SU-DHL-6 (cell line): ENCODE measurements at regions not wholly inside any gene's neighbourhood (a gene's known extent, or its start where the extent isn't known, plus 50 kb on each side); places are given as distances from the start of the nearest gene placed in this dataset.

Source experiments
- H2AFZ ChIP-seq: fragments of 200-600 bp; sonication (generic); 2 replicates; pipeline ENCODE4 v1.6.1; 2014; ENCODE audit warnings: low read depth, mild to moderate bottlenecking, moderate library complexity, mixed read lengths, antibody characterized with exemption, low read length; ENCODE audit not compliant: severe bottlenecking
- H3F3A ChIP-seq: fragments of 200-600 bp; shearing (Covaris generic); 2 replicates; pipeline ENCODE4 v1.6.0; 2016; ENCODE audit warnings: antibody characterized with exemption, mild to moderate bottlenecking; ENCODE audit not compliant: insufficient read depth
- H3K27ac ChIP-seq: fragments of 200-600 bp; sonication (generic); 2 replicates; pipeline ENCODE4 v1.5.1; 2016; ENCODE audit warnings: low read depth, mild to moderate bottlenecking, low read length, moderate library complexity, mixed read lengths
- H3K27me3 ChIP-seq: fragments of 200-600 bp; sonication (generic), shearing (Covaris generic); 2 replicates; pipeline ENCODE4 v1.6.0; 2014; ENCODE audit warnings: mild to moderate bottlenecking, low read length
- H3K36me3 ChIP-seq: fragments of 200-600 bp; sonication (generic); 2 replicates; pipeline ENCODE4 v1.6.1; 2014; ENCODE audit warnings: mild to moderate bottlenecking, low read length, mixed read lengths
- H3K4me2 ChIP-seq: fragments of 300-600, 200-600 bp; shearing (Covaris generic), sonication (generic); 2 replicates; pipeline ENCODE4 v1.6.0; 2014; ENCODE audit warnings: low read length, low read depth, mild to moderate bottlenecking; ENCODE audit not compliant: poor library complexity, severe bottlenecking
- H3K4me3 ChIP-seq: fragments of 200-600 bp; sonication (generic); 2 replicates; pipeline ENCODE4 v1.5.1; 2014; ENCODE audit warnings: antibody characterized with exemption, low read length, mild to moderate bottlenecking, mixed read lengths; ENCODE audit not compliant: insufficient read depth, poor library complexity, severe bottlenecking
- H3K79me2 ChIP-seq: fragments of 200-600 bp; sonication (generic); 2 replicates; pipeline ENCODE4 v1.6.1; 2014; ENCODE audit warnings: mild to moderate bottlenecking, low read length, moderate library complexity; ENCODE audit not compliant: insufficient read depth
- H3K9ac ChIP-seq: fragments of 200-600 bp; sonication (generic); 2 replicates; pipeline ENCODE4 v1.7.0; 2014; ENCODE audit warnings: mild to moderate bottlenecking, low read length
- H3K9me2 ChIP-seq: fragments of 200-600 bp; sonication (generic); replicated peaks from 2 replicates; pipeline ENCODE4 v1.6.1; 2014; ENCODE audit warnings: low read length; ENCODE audit not compliant: insufficient read depth
- H3K9me3 ChIP-seq: fragments of 200-600 bp; sonication (generic); 2 replicates; pipeline ENCODE4 v1.6.1; 2014; ENCODE audit warnings: low read length, mixed read lengths; ENCODE audit not compliant: insufficient read depth
- H4K20me1 ChIP-seq: fragments of 200-600 bp; sonication (generic); 2 replicates; pipeline ENCODE4 v1.6.1; 2014; ENCODE audit warnings: low read depth, mild to moderate bottlenecking, antibody characterized with exemption, low read length, moderate library complexity, mixed read lengths
- EZH2phosphoT487 ChIP-seq: fragments of 200-600 bp; sonication (generic), shearing (Covaris generic); conservative IDR thresholded peaks from 2 replicates; pipeline ENCODE4 v1.6.1; 2018; ENCODE audit warnings: mild to moderate bottlenecking, antibody characterized with exemption, low read length, moderate library complexity, mixed read lengths
- TF ChIP-seq, protein P1 (sequence below): fragments of 200-600 bp; sonication (generic); IDR thresholded peaks from one replicate; pipeline ENCODE4 v1.5.1; 2017; ENCODE audit warnings: antibody characterized with exemption, mild to moderate bottlenecking, low read length, moderate library complexity; ENCODE audit not compliant: insufficient read depth, poor library complexity, severe bottlenecking

DNA sequence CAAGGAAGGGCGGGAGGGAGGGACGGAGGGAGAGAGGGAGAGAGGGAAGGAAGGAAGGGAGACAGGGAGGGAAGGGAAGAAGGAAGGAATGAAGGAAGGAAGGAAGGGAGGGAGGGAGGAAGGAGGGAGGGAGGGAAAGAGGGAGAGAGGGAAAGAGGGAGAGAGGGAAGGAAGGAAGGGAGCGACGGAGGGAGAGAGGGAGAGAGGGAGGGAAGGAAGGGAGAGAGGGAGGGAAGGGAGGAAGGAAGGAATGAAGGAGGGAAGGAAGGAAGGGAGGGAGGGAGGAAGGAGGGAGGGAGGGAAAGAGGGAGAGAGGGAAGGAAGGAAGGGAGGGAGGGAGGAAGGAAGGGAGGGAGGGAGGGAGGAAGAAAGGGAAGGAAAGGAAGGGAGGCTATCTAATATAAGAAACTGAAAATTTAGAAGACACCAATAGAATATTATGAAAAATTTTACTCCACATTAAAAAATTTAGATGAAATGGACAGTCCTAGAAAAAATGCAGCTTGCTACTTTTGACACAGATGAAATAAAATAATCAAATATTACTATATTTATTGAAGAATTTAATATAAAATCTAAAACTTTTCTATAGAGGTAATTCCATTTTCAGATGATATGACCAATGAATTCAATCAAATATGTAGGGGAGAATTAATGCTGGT, 280.3 kb upstream of the SLITRK3 start:
- no peak overlapping the region for H2AFZ ChIP-seq

DNA sequence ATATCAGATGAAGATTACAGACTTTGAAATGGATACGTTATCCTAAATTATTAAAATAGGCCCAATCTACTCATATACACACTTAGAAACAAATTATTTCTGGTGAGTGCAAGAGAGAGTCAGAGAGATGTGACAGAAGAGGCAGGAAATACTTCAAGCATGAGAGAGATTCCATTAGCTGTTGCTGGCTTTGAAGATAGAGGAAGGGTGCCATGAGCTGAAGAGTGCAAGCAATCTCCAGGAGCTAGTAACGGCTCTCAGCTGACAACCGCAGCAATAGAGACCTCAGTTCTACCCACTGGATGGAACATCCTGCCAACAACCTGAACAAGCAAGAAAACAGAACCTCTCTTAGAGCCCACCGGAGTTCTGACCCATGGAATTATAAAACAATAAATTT, 270.7 kb upstream of the SLITRK3 start:
- Histone ChIP-seq H3K27me3 (no peaks in the 10 kb centered on the region), H3K9ac (no peak overlapping the region), H3K9me3 (no peaks in the 10 kb centered on the region), H3K9me2 (no peaks in the 10 kb centered on the region), H3K36me3 (0 out of 2 replicates have a peak, but pooled peaks cover 3% of the 10 kb centered on the region), H3K27ac (no peak overlapping the region), H3K4me2 (no peak overlapping the region), H3K4me3 (no peak overlapping the region), H3F3A (no peaks in the 10 kb centered on the region), H4K20me1 (no peaks in the 10 kb centered on the region), H2AFZ (no peak overlapping the region), H3K79me2 (no peaks in the 10 kb centered on the region)
- TF ChIP-seq, protein P1, sequence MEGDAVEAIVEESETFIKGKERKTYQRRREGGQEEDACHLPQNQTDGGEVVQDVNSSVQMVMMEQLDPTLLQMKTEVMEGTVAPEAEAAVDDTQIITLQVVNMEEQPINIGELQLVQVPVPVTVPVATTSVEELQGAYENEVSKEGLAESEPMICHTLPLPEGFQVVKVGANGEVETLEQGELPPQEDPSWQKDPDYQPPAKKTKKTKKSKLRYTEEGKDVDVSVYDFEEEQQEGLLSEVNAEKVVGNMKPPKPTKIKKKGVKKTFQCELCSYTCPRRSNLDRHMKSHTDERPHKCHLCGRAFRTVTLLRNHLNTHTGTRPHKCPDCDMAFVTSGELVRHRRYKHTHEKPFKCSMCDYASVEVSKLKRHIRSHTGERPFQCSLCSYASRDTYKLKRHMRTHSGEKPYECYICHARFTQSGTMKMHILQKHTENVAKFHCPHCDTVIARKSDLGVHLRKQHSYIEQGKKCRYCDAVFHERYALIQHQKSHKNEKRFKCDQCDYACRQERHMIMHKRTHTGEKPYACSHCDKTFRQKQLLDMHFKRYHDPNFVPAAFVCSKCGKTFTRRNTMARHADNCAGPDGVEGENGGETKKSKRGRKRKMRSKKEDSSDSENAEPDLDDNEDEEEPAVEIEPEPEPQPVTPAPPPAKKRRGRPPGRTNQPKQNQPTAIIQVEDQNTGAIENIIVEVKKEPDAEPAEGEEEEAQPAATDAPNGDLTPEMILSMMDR = no peak
- no peak for TF ChIP-seq EZH2phosphoT487

More for the DNA sequence above, 280.3 kb upstream of the SLITRK3 start:
- no peaks in the 10 kb centered on the region for H3K27me3 ChIP-seq
- no peak overlapping the region for H3K9ac ChIP-seq
- H3K27ac ChIP-seq = no peak overlapping the region
- no peaks in the 10 kb centered on the region for H3K9me3 ChIP-seq
- no peaks in the 10 kb centered on the region for H3F3A ChIP-seq
- H3K4me2 ChIP-seq = no peak overlapping the region
- H3K36me3 ChIP-seq = no peaks in the 10 kb centered on the region
- no peaks in the 10 kb centered on the region for H3K9me2 ChIP-seq
- H3K4me3 ChIP-seq = no peak overlapping the region
- H3K79me2 ChIP-seq = no peaks in the 10 kb centered on the region
- H4K20me1 ChIP-seq = no peaks in the 10 kb centered on the region
- TF ChIP-seq EZH2phosphoT487 = no peak
- TF ChIP-seq, protein P1 = no peak

DNA sequence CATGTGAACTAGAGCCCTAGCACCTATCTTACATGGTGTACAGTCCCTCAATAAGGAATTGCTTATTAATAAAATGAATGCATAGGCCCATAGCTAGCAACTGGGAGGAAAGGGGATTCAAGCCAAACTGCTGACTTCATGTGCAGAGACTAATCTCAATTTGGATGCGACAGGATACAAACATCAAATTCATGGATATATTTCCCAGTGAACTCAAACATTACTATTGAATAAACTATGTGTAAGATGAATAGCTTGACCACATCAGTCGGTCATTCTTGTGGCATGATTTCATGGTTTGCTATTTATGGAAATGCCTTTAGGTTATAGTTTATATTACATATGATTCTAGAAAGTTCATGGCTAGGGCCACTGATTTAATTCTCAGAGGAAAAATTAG, 268.6 kb upstream of the SLITRK3 start:
- H3K27me3 ChIP-seq = no peaks in the 10 kb centered on the region
- H3F3A ChIP-seq = no peaks in the 10 kb centered on the region
- H3K9me3 ChIP-seq = no peaks in the 10 kb centered on the region
- H3K9ac ChIP-seq = no peak overlapping the region
- H3K4me3 ChIP-seq = no peak overlapping the region
- no peaks in the 10 kb centered on the region for H3K36me3 ChIP-seq
- H4K20me1 ChIP-seq = no peaks in the 10 kb centered on the region
- H3K4me2 ChIP-seq = no peak overlapping the region
- H3K27ac ChIP-seq = no peak overlapping the region
- H3K79me2 ChIP-seq = no peaks in the 10 kb centered on the region
- H3K9me2 ChIP-seq = no peaks in the 10 kb centered on the region
- no peak for TF ChIP-seq EZH2phosphoT487
- TF ChIP-seq, protein P1 = no peak
- no peak overlapping the region for H2AFZ ChIP-seq
